ENCODE measurements at regions not wholly inside any gene's neighbourhood (a gene's known extent, or its start where the extent isn't known, plus 50 kb on each side); places are given as distances from the start of the nearest gene placed in this dataset.

GRCh38 chr1:222918801-222919477, 104.1 kb downstream of the DISP1 start:
- TF ChIP-seq EZH2 (IDR thresholded peaks at IDR 0.05; ENCODE audit: insufficient read depth, poor library complexity, severe bottlenecking), result no peak
- TF ChIP-seq EZH2phosphoT487 (IDR thresholded peaks at IDR 0.05; ENCODE audit: insufficient read depth, low read depth), result no peak
